Osteoblast (primary cell): ENCODE measurements at regions not wholly inside any gene's neighbourhood (a gene's known extent, or its start where the extent isn't known, plus 50 kb on each side); places are given as distances from the start of the nearest gene placed in this dataset.
A peak's percentile ranks its signal among the peaks of the same experiment; 100 is the strongest.

Experiments used
- DNase-seq: peaks from one replicate; pipeline ENCODE4 v3.0.0; 2011; ENCODE audit warnings: low spot score, mixed read lengths; ENCODE audit not compliant: insufficient read length; ENCODE audit errors: missing footprints
- H2AFZ ChIP-seq: 2 replicates; pipeline ENCODE4 v1.6.0; 2011; ENCODE audit warnings: mild to moderate bottlenecking, low read length
- H3K27ac ChIP-seq: 2 replicates; pipeline ENCODE4 v1.5.1; 2011; ENCODE audit warnings: mild to moderate bottlenecking, low read depth, low read length, moderate library complexity
- H3K27me3 ChIP-seq: 2 replicates; pipeline ENCODE4 v1.6.0; 2012; ENCODE audit warnings: mild to moderate bottlenecking, control low read depth, inconsistent platforms, low read length, moderate library complexity; ENCODE audit not compliant: insufficient read depth
- H3K36me3 ChIP-seq: 2 replicates; pipeline ENCODE4 v1.5.1; 2011; ENCODE audit warnings: mild to moderate bottlenecking, low read length, control low read depth, moderate library complexity; ENCODE audit not compliant: insufficient read depth
- H3K4me1 ChIP-seq: 2 replicates; pipeline ENCODE4 v1.5.1; 2011; ENCODE audit warnings: mild to moderate bottlenecking, low read length, control low read depth, moderate library complexity; ENCODE audit not compliant: insufficient read depth
- H3K4me2 ChIP-seq: 2 replicates; pipeline ENCODE4 v1.6.0; 2011; ENCODE audit warnings: mild to moderate bottlenecking, low read length; ENCODE audit not compliant: insufficient read depth
- H3K4me3 ChIP-seq: fragments of 200-600 bp; sonication (generic); 3 replicates; pipeline ENCODE4 v1.5.1; 2012; ENCODE audit warnings: mild to moderate bottlenecking, low read length, inconsistent platforms; ENCODE audit not compliant: insufficient read depth
- H3K79me2 ChIP-seq: 2 replicates; pipeline ENCODE4 v1.6.0; 2012; ENCODE audit warnings: mild to moderate bottlenecking, low read length, control low read depth, inconsistent platforms; ENCODE audit not compliant: insufficient read depth
- H3K9me3 ChIP-seq: 2 replicates; pipeline ENCODE4 v1.5.1; 2011; ENCODE audit warnings: low read depth, low read length, control low read depth
- H4K20me1 ChIP-seq: 2 replicates; pipeline ENCODE4 v1.6.0; 2012; ENCODE audit warnings: mild to moderate bottlenecking, low read length, control low read depth; ENCODE audit not compliant: insufficient read depth
- TF ChIP-seq, protein P1 (sequence below): IDR thresholded peaks from 2 replicates; pipeline ENCODE4 v1.5.1; 2011; ENCODE audit warnings: mild to moderate bottlenecking, low read depth, low read length, moderate library complexity; ENCODE audit errors: extremely low read depth

DNA sequence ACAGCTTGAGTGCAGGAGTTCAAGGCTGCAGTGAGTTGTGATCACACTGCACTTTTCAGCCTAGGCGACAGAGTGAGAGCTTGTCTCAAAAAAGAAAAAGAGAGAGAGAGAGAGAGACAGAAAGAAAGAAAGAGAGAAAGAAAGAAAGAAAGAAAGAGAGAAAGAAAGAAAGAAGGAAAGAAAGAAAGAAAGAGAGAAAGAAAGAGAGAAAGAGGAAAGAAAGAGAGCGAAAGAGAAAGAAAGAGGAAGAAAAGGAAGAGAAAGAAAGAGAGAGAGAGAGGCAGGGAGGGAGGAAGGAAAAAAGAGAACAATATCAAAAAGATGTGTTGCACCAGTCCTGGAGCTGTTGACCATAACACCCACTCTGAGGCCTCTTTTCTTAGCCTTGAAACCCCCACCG lies 89.8 kb upstream of the MBOAT2 start:
- no peaks in the 10 kb centered on the region for H3K9me3 ChIP-seq
- H3K36me3 ChIP-seq: no peaks in the 10 kb centered on the region
- H3K4me3 ChIP-seq: no peak overlapping the region
- DNase-seq: no peak
- TF ChIP-seq, protein P1, sequence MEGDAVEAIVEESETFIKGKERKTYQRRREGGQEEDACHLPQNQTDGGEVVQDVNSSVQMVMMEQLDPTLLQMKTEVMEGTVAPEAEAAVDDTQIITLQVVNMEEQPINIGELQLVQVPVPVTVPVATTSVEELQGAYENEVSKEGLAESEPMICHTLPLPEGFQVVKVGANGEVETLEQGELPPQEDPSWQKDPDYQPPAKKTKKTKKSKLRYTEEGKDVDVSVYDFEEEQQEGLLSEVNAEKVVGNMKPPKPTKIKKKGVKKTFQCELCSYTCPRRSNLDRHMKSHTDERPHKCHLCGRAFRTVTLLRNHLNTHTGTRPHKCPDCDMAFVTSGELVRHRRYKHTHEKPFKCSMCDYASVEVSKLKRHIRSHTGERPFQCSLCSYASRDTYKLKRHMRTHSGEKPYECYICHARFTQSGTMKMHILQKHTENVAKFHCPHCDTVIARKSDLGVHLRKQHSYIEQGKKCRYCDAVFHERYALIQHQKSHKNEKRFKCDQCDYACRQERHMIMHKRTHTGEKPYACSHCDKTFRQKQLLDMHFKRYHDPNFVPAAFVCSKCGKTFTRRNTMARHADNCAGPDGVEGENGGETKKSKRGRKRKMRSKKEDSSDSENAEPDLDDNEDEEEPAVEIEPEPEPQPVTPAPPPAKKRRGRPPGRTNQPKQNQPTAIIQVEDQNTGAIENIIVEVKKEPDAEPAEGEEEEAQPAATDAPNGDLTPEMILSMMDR: no peak
- no peaks in the 10 kb centered on the region for H3K79me2 ChIP-seq
- H3K27me3 ChIP-seq: no peaks in the 10 kb centered on the region
- no peak overlapping the region for H2AFZ ChIP-seq
- H3K27ac ChIP-seq: no peak overlapping the region
- H4K20me1 ChIP-seq: no peaks in the 10 kb centered on the region
- H3K4me1 ChIP-seq: peaks cover 8% of the 10 kb centered on the region
- H3K4me2 ChIP-seq: no peak overlapping the region

DNA sequence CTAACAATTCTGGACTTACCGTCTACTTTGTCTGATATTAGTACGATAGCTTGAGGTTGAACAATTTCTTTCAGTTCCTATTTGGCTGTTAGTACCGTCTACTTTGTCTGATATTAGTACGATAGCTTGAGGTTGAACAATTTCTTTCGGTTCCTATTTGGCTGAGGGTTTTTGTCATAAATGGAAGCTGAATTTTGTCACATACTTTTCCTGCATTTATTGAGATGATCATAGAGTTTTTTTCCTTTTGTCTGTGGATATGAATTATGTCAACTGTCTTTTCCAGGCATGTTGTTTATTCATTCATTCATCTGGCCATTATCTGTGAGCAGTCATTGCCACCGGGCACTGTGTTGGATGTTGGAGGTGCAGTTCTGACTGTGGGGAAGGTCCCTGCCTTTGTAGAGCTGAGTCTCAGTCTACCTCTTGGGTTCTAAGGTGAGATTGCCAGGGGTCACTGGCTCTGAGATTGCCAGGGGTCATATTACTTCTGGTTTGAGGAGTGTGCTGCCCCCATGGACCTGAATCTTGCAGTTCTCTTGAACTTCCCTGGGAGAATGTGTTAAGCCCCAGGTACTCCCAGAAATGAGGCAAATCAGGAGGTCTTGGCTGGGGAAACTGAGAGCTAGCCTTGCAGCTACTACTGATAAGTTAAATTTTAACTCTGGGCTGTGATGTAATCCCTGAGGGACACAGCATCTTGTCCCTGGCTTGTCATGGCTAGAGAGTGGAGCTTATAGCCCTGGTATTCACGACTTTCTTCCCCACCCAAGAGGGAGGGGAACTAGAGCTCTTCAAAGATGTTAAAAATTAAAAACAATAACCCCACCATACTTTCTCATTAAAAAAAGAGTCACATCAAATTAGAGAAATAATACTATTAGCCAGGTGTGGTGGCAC lies 89.1 kb upstream of the MBOAT2 start:
- Histone ChIP-seq H3K36me3 (no peaks in the 10 kb centered on the region), H3K79me2 (no peaks in the 10 kb centered on the region), H3K9me3 (no peaks in the 10 kb centered on the region), H3K4me3 (no peak overlapping the region), H2AFZ (no peak overlapping the region), H3K27me3 (no peaks in the 10 kb centered on the region), H3K4me1 (peaks cover 8% of the 10 kb centered on the region), H3K4me2 (no peak overlapping the region), H3K27ac (no peak overlapping the region), H4K20me1 (no peaks in the 10 kb centered on the region)
- DNase-seq: no peak
- TF ChIP-seq, protein P1: no peak

- Histone ChIP-seq H3K4me3 (no peak overlapping the region), H3K9me3 (no peaks in the 10 kb centered on the region), H2AFZ (no peak overlapping the region), H3K79me2 (no peaks in the 10 kb centered on the region), H3K4me1 (peaks cover 16% of the 10 kb centered on the region), H3K27me3 (no peaks in the 10 kb centered on the region), H3K4me2 (no peak overlapping the region), H3K27ac (no peak overlapping the region), H4K20me1 (no peaks in the 10 kb centered on the region), H3K36me3 (no peaks in the 10 kb centered on the region)
- TF ChIP-seq, protein P1: no peak
- DNase-seq: peak; percentile 94
These were observed 88.3 kb upstream of the MBOAT2 start for GRCh38 chr2:9091811-9092210.

- no peak for DNase-seq
- Histone ChIP-seq H3K9me3 (no peaks in the 10 kb centered on the region), H4K20me1 (no peaks in the 10 kb centered on the region), H3K36me3 (no peaks in the 10 kb centered on the region), H3K27me3 (no peaks in the 10 kb centered on the region), H3K79me2 (no peaks in the 10 kb centered on the region), H3K4me2 (no peak overlapping the region), H3K4me3 (no peak overlapping the region), H2AFZ (no peak overlapping the region), H3K4me1 (peaks cover 33% of the 10 kb centered on the region), H3K27ac (peak overlapping the region; percentile 34)
- TF ChIP-seq, protein P1: no peak
These were observed 86.3 kb upstream of the MBOAT2 start for GRCh38 chr2:9089831-9090230.
